Neutrophil (primary cell): ENCODE measurements at regions not wholly inside any gene's neighbourhood (a gene's known extent, or its start where the extent isn't known, plus 50 kb on each side); places are given as distances from the start of the nearest gene placed in this dataset.
"Not testable (repeated sequence)": the region's sequence is repeated elsewhere in the genome, so short reads cannot be mapped to it uniquely, and the experiment has no call there.

ENCODE experiments used
- H3K27ac ChIP-seq: fragments of 200-600 bp; sonication (generic); 2 replicates; pipeline ENCODE4 v1.5.1; 2016; ENCODE audit warnings: mild to moderate bottlenecking, moderate library complexity
- H3K27me3 ChIP-seq: fragments of 200-600 bp; sonication (generic); 2 replicates; pipeline ENCODE4 v1.6.0; 2016; ENCODE audit warnings: mild to moderate bottlenecking
- H3K36me3 ChIP-seq: fragments of 200-600 bp; sonication (generic); 2 replicates; pipeline ENCODE4 v1.5.1; 2017
- H3K4me1 ChIP-seq, 2 experiments: fragments of 200-600 bp in 1 of 2; sonication (generic) in 1 of 2; 1 replicate in 1 of 2; 2 replicates in 1 of 2; pipeline versions ENCODE4 v1.5.1 to v1.6.1; 2013 to 2016; ENCODE audit warnings: low read depth in 1 of 2, low read length in 1 of 2, mild to moderate bottlenecking in 1 of 2, moderate library complexity in 1 of 2; ENCODE audit not compliant: control insufficient read depth in 1 of 2, insufficient read depth in 1 of 2
- H3K4me3 ChIP-seq, 2 experiments: fragments of 200-600 bp in 1 of 2; sonication (generic) in 1 of 2; 1 replicate in 1 of 2; 2 replicates in 1 of 2; pipeline ENCODE4 v1.5.1; 2013 to 2016; ENCODE audit warnings: low read depth in 1 of 2, low read length in 1 of 2, mild to moderate bottlenecking in 1 of 2, moderate library complexity in 1 of 2
- H3K9me3 ChIP-seq: fragments of 200-600 bp; sonication (generic); 2 replicates; pipeline ENCODE4 v1.5.1; 2016
- TF ChIP-seq, protein P1 (sequence below): fragments of 200-600 bp; sonication (generic); IDR thresholded peaks from 2 replicates; pipeline ENCODE4 v1.5.1; 2016; ENCODE audit warnings: antibody characterized with exemption

DNA sequence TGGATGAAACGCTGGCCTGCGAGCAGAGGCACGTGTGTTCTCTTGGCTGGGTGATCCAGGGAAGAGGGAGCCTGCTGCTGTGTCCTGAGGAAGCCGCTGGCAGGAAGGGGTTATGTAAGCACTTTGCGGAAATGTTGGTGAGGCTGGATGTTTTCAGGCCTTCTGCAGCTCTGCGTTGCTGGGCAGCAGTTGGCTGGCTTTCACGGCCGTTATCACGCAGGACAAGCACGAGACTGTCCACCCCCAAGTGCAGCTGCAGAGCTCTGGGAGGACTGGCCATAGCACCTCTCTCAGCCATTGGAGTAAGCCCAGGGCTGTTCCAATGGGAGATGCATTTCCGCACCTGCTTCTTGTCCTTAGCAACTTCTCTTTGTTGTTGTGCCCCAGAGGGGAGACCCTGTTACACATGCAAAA, 146.9 kb upstream of the SOX21 start:
- H3K36me3 ChIP-seq: no peaks in the 10 kb centered on the region
- no peaks in the 10 kb centered on the region for H3K9me3 ChIP-seq
- H3K27me3 ChIP-seq: no peaks in the 10 kb centered on the region
- no peak overlapping the region for H3K27ac ChIP-seq
- TF ChIP-seq, protein P1, sequence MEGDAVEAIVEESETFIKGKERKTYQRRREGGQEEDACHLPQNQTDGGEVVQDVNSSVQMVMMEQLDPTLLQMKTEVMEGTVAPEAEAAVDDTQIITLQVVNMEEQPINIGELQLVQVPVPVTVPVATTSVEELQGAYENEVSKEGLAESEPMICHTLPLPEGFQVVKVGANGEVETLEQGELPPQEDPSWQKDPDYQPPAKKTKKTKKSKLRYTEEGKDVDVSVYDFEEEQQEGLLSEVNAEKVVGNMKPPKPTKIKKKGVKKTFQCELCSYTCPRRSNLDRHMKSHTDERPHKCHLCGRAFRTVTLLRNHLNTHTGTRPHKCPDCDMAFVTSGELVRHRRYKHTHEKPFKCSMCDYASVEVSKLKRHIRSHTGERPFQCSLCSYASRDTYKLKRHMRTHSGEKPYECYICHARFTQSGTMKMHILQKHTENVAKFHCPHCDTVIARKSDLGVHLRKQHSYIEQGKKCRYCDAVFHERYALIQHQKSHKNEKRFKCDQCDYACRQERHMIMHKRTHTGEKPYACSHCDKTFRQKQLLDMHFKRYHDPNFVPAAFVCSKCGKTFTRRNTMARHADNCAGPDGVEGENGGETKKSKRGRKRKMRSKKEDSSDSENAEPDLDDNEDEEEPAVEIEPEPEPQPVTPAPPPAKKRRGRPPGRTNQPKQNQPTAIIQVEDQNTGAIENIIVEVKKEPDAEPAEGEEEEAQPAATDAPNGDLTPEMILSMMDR: no peak
- peaks cover 28 to 31% of the 10 kb centered on the region in 2 experiments for H3K4me1 ChIP-seq
- H3K4me3 ChIP-seq: no peak overlapping the region

DNA sequence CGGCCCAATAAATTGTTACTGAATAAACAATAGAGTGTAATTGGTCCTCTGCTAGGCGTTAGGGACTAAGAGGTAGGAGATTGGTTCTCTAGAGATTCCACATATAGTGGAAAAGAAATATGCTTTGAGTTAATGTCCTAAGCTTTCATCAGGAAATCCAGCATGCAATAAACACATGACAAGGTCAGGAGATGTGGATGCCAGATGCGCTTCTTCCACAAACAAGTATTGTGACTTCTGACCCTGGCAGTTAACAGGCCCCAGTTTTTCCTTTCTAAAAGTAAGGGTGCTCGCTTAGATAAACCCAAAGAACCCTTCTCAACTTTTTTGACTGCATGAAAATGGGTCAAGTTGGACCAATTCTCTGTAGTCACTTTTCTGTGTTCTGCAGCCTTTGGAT, 146.5 kb upstream of the SOX21 start:
- no peaks in the 10 kb centered on the region for H3K9me3 ChIP-seq
- H3K27me3 ChIP-seq: no peaks in the 10 kb centered on the region
- H3K36me3 ChIP-seq: no peaks in the 10 kb centered on the region
- TF ChIP-seq, protein P1: no peak
- peaks cover 28 to 31% of the 10 kb centered on the region in 2 experiments for H3K4me1 ChIP-seq
- H3K27ac ChIP-seq: no peak overlapping the region
- no peak overlapping the region for H3K4me3 ChIP-seq

DNA sequence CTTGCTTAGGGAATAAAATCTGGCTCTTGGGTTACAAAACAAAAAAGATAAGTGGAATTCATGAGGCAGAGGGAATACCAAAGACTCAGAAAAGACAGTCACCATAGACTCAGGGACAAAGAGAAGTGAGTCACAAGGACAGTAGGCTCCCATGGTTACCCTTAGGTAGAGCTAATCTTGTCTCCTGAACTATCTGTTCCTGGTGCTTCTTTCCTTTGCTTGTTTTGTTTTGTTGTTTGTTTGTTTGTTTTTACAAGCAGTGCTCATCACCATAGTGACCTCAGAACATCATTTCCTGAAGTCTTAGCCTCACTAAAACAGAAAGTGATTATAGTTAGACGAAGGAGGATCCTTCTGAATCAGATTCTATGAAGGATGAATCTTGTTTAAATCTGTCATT, 142.3 kb upstream of the SOX21 start:
- no peaks in the 10 kb centered on the region for H3K36me3 ChIP-seq
- H3K4me1 ChIP-seq: peaks cover 23 to 24% of the 10 kb centered on the region in 2 experiments
- no peak overlapping the region for H3K27ac ChIP-seq
- H3K9me3 ChIP-seq: no peaks in the 10 kb centered on the region
- TF ChIP-seq, protein P1: no peak
- no peaks in the 10 kb centered on the region for H3K27me3 ChIP-seq
- no peak overlapping the region for H3K4me3 ChIP-seq

DNA sequence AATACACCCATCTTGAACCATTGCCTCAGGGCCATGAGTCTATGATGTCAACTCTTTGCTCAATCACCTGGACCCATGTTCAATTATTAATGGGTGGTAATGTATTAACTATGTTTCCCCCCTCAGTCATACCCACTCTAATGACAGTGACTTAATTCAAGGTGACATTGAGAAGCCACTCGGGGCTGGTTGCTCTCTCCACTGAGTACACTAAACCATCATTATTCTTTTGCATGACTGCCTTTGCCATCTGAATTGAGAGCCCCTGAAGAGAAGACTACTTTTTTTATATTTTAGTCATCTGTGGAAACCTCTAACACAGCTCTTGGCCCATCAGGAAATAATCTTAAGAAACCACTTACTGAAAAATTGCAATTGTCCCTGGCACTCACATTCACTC, 139.2 kb upstream of the SOX21 start:
- TF ChIP-seq, protein P1: no peak
- no peak overlapping the region for H3K4me3 ChIP-seq

DNA sequence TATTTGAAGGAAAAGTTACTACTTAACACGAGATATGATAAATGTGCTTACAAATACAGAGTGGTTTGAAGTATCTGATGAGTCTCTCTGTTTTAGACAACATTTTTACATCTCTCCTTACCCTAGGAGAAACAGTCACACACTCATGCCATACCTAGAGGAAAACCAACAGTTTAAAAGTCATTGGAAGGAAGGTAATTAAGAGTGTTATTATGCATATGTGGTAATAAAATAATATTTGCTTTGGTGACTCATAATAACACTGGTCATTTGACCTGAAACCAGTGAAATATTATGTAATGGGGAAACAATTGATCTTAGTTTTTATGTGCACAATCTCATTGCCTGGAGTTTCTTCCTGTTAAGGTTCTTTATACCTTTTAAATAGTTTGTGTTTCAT, 136.9 kb upstream of the SOX21 start:
- no peak overlapping the region for H3K27ac ChIP-seq
- no peaks in the 10 kb centered on the region for H3K9me3 ChIP-seq
- no peaks in the 10 kb centered on the region for H3K36me3 ChIP-seq
- no peak overlapping the region for H3K4me3 ChIP-seq
- peaks cover 11 to 14% of the 10 kb centered on the region in 2 experiments for H3K4me1 ChIP-seq
- no peaks in the 10 kb centered on the region for H3K27me3 ChIP-seq
- TF ChIP-seq, protein P1: no peak

More for the DNA sequence above, 139.2 kb upstream of the SOX21 start:
- no peaks in the 10 kb centered on the region for H3K9me3 ChIP-seq
- no peaks in the 10 kb centered on the region for H3K27me3 ChIP-seq
- no peaks in the 10 kb centered on the region for H3K36me3 ChIP-seq
- no peak overlapping the region for H3K27ac ChIP-seq
- peaks cover 11 to 14% of the 10 kb centered on the region in 2 experiments for H3K4me1 ChIP-seq

DNA sequence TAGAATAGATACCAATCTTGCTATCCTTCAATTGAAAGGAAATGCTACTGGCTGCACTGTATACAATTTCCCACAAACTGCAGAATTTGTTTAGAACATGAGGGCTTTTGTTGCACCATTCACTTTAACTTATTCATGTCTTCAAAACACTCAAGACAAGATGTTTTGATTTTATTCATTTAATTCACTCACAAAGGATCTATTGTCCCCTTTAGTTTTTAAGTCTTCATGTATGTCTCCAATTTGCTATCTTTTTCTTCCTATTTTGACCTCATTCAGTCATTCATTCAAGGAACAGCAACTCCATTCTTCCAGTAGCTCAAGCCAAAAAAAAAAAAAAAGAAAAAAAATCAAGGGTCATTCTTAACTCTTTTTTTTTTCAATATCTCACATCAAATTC, 130.6 kb upstream of the SOX21 start:
- Histone ChIP-seq H3K27ac (no peak overlapping the region), H3K4me3 (no peak overlapping the region), H3K4me1 (no peaks in the 10 kb centered on the region), H3K27me3 (no peaks in the 10 kb centered on the region), H3K36me3 (no peaks in the 10 kb centered on the region), H3K9me3 (no peaks in the 10 kb centered on the region)
- TF ChIP-seq, protein P1: no peak

DNA sequence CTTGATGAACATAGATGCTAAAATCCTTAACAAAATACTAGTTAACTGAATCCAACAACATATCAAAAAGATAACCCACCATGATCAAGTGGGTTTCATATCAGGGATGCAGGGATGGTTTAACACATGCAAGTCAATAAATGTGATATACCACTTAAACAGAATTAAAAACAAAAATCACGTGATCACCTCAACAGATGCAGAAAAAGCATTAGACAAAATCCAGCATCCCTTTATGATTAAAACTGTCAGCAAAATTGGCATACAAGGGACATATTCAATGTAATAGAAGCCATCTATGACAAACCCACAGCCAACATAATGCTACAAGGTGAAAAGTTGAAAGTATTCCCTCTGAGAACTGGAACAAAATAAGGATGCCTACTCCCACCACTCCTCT, 124.7 kb upstream of the SOX21 start:
- H3K4me3 ChIP-seq, H3K9me3 ChIP-seq, H3K4me1 ChIP-seq, H3K36me3 ChIP-seq, H3K27me3 ChIP-seq, H3K27ac ChIP-seq: not testable (repeated sequence)
